Vagina (tissue), 2 donors: ENCODE measurements at regions not wholly inside any gene's neighbourhood (a gene's known extent, or its start where the extent isn't known, plus 50 kb on each side); places are given as distances from the start of the nearest gene placed in this dataset.

Experiments used
- POLR2A ChIP-seq, 2 donors: fragments of 450-650 bp; IDR thresholded peaks; one replicate each; pipeline ENCODE4 v1.6.1; 2017; ENCODE audit warnings: antibody characterized with exemption in 2 of 2, mild to moderate bottlenecking in 2 of 2, moderate library complexity in 2 of 2
- POLR2AphosphoS5 ChIP-seq, 2 donors: sonication (generic); formaldehyde crosslinking; IDR thresholded peaks; one replicate each; pipeline ENCODE4 v1.9.0; 2017; ENCODE audit warnings: antibody characterized with exemption in 2 of 2, mild to moderate bottlenecking in 2 of 2, low read depth in 1 of 2; ENCODE audit not compliant: insufficient read depth in 1 of 2
- TF ChIP-seq, protein P1 (sequence below), 3 experiments: fragments of 450-650 bp in 2 of 3; fragments of 200-600 bp in 1 of 3; sonication (generic) in 1 of 3; IDR thresholded peaks; one replicate each; pipeline ENCODE4 v1.5.1; 2017 to 2019; ENCODE audit warnings: antibody characterized with exemption in 3 of 3, mild to moderate bottlenecking in 2 of 3, moderate library complexity in 2 of 3

DNA sequence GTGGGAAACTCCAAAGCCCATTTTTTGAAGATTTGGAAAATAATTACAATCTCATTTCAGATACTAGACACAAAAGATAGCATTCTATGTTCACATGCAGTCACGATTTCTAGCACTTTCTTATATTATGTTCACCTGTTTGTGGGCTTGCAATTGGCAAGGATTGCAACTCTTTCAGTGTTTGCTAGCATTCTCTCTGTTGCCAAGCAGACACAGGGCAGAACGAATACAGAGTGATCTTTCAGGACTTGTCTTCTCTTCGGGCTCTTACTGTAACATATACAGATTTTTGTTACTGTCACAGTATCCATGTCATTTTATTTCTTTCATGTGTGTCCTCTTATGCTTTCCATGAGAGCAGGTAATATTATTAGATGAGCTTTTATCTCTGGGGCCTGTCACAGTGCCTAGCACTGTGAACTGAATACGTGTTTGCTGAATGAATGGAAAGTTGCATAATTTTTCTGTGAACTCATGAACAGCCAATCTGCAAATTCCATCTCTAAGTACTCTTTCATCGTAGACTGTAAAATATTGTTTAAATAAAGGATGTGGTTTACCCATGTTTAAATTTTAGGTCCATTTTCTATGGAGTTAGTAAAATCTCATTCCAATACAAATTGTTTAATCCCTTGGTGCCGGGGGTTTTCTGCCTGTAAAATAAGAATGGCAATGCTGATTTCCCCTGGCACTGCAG, 105.1 kb downstream of the BMP4 start:
- TF ChIP-seq, protein P1, sequence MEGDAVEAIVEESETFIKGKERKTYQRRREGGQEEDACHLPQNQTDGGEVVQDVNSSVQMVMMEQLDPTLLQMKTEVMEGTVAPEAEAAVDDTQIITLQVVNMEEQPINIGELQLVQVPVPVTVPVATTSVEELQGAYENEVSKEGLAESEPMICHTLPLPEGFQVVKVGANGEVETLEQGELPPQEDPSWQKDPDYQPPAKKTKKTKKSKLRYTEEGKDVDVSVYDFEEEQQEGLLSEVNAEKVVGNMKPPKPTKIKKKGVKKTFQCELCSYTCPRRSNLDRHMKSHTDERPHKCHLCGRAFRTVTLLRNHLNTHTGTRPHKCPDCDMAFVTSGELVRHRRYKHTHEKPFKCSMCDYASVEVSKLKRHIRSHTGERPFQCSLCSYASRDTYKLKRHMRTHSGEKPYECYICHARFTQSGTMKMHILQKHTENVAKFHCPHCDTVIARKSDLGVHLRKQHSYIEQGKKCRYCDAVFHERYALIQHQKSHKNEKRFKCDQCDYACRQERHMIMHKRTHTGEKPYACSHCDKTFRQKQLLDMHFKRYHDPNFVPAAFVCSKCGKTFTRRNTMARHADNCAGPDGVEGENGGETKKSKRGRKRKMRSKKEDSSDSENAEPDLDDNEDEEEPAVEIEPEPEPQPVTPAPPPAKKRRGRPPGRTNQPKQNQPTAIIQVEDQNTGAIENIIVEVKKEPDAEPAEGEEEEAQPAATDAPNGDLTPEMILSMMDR (IDR thresholded peaks at IDR 0.05) = no peak
- TF ChIP-seq POLR2AphosphoS5 (IDR thresholded peaks at IDR 0.05; ENCODE audit: insufficient read depth in 1 of 2, low read depth in 1 of 2) (no peak), POLR2A (IDR thresholded peaks at IDR 0.05) (no peak)
